ENCODE measurements at regions not wholly inside any gene's neighbourhood (a gene's known extent, or its start where the extent isn't known, plus 50 kb on each side); places are given as distances from the start of the nearest gene placed in this dataset.

GRCh38 chr3:181947606-181948005 lies 235.9 kb downstream of the SOX2 start:
- Histone ChIP-seq H3K36me3 (ENCODE audit: control insufficient read depth in 4 of 4, insufficient read depth in 3 of 4, low read depth in 1 of 4, low read length in 3 of 4) (no peaks in the 10 kb centered on the region), H3K4me1 (ENCODE audit: control insufficient read depth in 4 of 4, insufficient read depth in 4 of 4, low read length in 3 of 4) (no peaks in the 10 kb centered on the region), H3K27ac (ENCODE audit: low read depth in 1 of 2, low read length in 2 of 2) (no peak overlapping the region), H3K9ac (ENCODE audit: low read depth in 1 of 2, low read length in 2 of 2) (no peak overlapping the region), H3K9me3 (ENCODE audit: control insufficient read depth in 4 of 4, low read length in 3 of 4) (no peaks in the 10 kb centered on the region), H3K4me3 (ENCODE audit: low read depth in 1 of 3, low read length in 3 of 3) (no peak overlapping the region), H3K27me3 (ENCODE audit: control insufficient read depth in 4 of 4, insufficient read depth in 4 of 4, low read length in 3 of 4) (no peaks in the 10 kb centered on the region)
- WGBS = 38% methylated on average over 1 of the region's 1 CpG
- TF ChIP-seq TAF1 (conservative IDR thresholded peaks at IDR 0.05) = no peak
- no peak for TF ChIP-seq ATF3 (IDR thresholded peaks at IDR 0.05)
- no peak for TF ChIP-seq SP1 (IDR thresholded peaks at IDR 0.05)
- TF ChIP-seq REST (IDR thresholded peaks at IDR 0.05) = no peak
- no peak for TF ChIP-seq EGR1 (IDR thresholded peaks at IDR 0.05; ENCODE audit: low read depth in 2 of 2)
- TF ChIP-seq ZBTB33 (IDR thresholded peaks at IDR 0.05) = no peak
- no peak for TF ChIP-seq NR2F2 (IDR thresholded peaks at IDR 0.05)
- DNase-seq (ENCODE audit: low spot score) = no peak

GRCh38 chr3:181948286-181948685 lies 236.6 kb downstream of the SOX2 start:
- no peaks in the 10 kb centered on the region for H3K4me1 ChIP-seq (ENCODE audit: control insufficient read depth in 4 of 4, insufficient read depth in 4 of 4, low read length in 3 of 4)
- no peaks in the 10 kb centered on the region for H3K27me3 ChIP-seq (ENCODE audit: control insufficient read depth in 4 of 4, insufficient read depth in 4 of 4, low read length in 3 of 4)
- no peaks in the 10 kb centered on the region for H3K36me3 ChIP-seq (ENCODE audit: control insufficient read depth in 4 of 4, insufficient read depth in 3 of 4, low read depth in 1 of 4, low read length in 3 of 4)
- no peaks in the 10 kb centered on the region for H3K9me3 ChIP-seq (ENCODE audit: control insufficient read depth in 4 of 4, low read length in 3 of 4)
- TF ChIP-seq CTCF (IDR thresholded peaks at IDR 0.05; ENCODE audit: low read depth, low read length, missing input control) = no peak
- peak in 1 of 2 donors; percentile 7 for TF ChIP-seq RAD21 (IDR thresholded peaks at IDR 0.05)
- no peak overlapping the region for H3K9ac ChIP-seq (ENCODE audit: low read depth in 1 of 2, low read length in 2 of 2)
- no peak for DNase-seq (ENCODE audit: low spot score)
- no peak overlapping the region for H3K4me3 ChIP-seq (ENCODE audit: low read depth in 1 of 3, low read length in 3 of 3)
- 69% methylated on average over 2 of the region's 2 CpGs for WGBS
- H3K27ac ChIP-seq (ENCODE audit: low read depth in 1 of 2, low read length in 2 of 2) = no peak overlapping the region

- Histone ChIP-seq H3K27me3 (ENCODE audit: control insufficient read depth in 4 of 4, insufficient read depth in 4 of 4, low read length in 3 of 4) (no peaks in the 10 kb centered on the region), H3K27ac (ENCODE audit: low read depth in 1 of 2, low read length in 2 of 2) (no peak overlapping the region), H3K9me3 (ENCODE audit: control insufficient read depth in 4 of 4, low read length in 3 of 4) (no peaks in the 10 kb centered on the region), H3K36me3 (ENCODE audit: control insufficient read depth in 4 of 4, insufficient read depth in 3 of 4, low read depth in 1 of 4, low read length in 3 of 4) (no peaks in the 10 kb centered on the region), H3K4me3 (ENCODE audit: low read depth in 1 of 3, low read length in 3 of 3) (no peak overlapping the region), H3K4me1 (ENCODE audit: control insufficient read depth in 4 of 4, insufficient read depth in 4 of 4, low read length in 3 of 4) (no peaks in the 10 kb centered on the region), H3K9ac (ENCODE audit: low read depth in 1 of 2, low read length in 2 of 2) (no peak overlapping the region)
- no peak for DNase-seq (ENCODE audit: low spot score)
- WGBS = 87% methylated on average over 5 of the region's 5 CpGs
- TF ChIP-seq CTCF (IDR thresholded peaks at IDR 0.05; ENCODE audit: low read depth, low read length, missing input control) = no peak
- no peak for TF ChIP-seq ZBTB33 (IDR thresholded peaks at IDR 0.05)
- no peak for TF ChIP-seq REST (IDR thresholded peaks at IDR 0.05)
- TF ChIP-seq HNF4A (conservative IDR thresholded peaks at IDR 0.05) = no peak
- no peak for TF ChIP-seq EGR1 (IDR thresholded peaks at IDR 0.05; ENCODE audit: low read depth in 2 of 2)
Observed at GRCh38 chr3:181952221-181952620, 240.5 kb downstream of the SOX2 start.
